Uterus (tissue), 3 donors: ENCODE measurements at regions not wholly inside any gene's neighbourhood (a gene's known extent, or its start where the extent isn't known, plus 50 kb on each side); places are given as distances from the start of the nearest gene placed in this dataset.

ENCODE experiments used
- DNase-seq, 2 donors: peaks; one replicate each; pipeline ENCODE4 v3.0.0-alpha.2; 2019 to 2020
- H3K27ac ChIP-seq, 2 donors: fragments of 200-600 bp; sonication (generic); 1 replicate in 1 of 2; 2 replicates in 1 of 2; pipeline ENCODE4 v1.5.1; 2016 to 2018
- H3K27me3 ChIP-seq, 2 donors: fragments of 200-600 bp; sonication (generic); one replicate each; pipeline ENCODE4 v1.5.1; 2018 to 2019; ENCODE audit warnings: control low read depth in 1 of 2
- H3K36me3 ChIP-seq, 2 donors: fragments of 200-600 bp; sonication (generic); one replicate each; pipeline ENCODE4 v1.5.1; 2019; ENCODE audit warnings: control low read depth in 1 of 2
- H3K4me1 ChIP-seq, 2 donors: fragments of 200-600 bp; sonication (generic); one replicate each; pipeline ENCODE4 v1.5.1; 2018 to 2019; ENCODE audit warnings: control low read depth in 1 of 2
- H3K4me3 ChIP-seq, 2 donors: fragments of 200-600 bp; sonication (generic); 1 replicate in 1 of 2; 2 replicates in 1 of 2; pipeline ENCODE4 v1.5.1; 2018 to 2019; ENCODE audit warnings: mild to moderate bottlenecking in 1 of 2
- H3K9me3 ChIP-seq, 2 donors: fragments of 200-600 bp; sonication (generic); one replicate each; pipeline ENCODE4 v1.5.1; 2019; ENCODE audit warnings: control low read depth in 1 of 2
- CTCF ChIP-seq, 4 experiments: fragments of 200-600 bp in 2 of 4; fragments of 450-650 bp in 2 of 4; sonication (generic) in 2 of 4; IDR thresholded peaks; one replicate each; pipeline ENCODE4 v1.5.1; 2016 to 2019; ENCODE audit warnings: antibody characterized with exemption in 4 of 4, mild to moderate bottlenecking in 2 of 4, moderate library complexity in 1 of 4
- POLR2A ChIP-seq, 2 donors: fragments of 450-650 bp; IDR thresholded peaks; one replicate each; pipeline ENCODE4 v1.6.1; 2016; ENCODE audit warnings: antibody characterized with exemption in 2 of 2, mild to moderate bottlenecking in 1 of 2, moderate library complexity in 1 of 2
- intact Hi-C: fragments of 100-400 bp; cut with DNase I; formaldehyde crosslinking; loops from one replicate; pipeline ENCODE4 v1.15.1; 2023; ENCODE audit warnings: low total_unique reads
- donor health status: DM: yes; HTN: yes; CAD: no.

- H3K9me3 ChIP-seq: no peaks in the 10 kb centered on the region
- DNase-seq: no peak
- no peak overlapping the region for H3K4me3 ChIP-seq
- H3K27me3 ChIP-seq: no peaks in the 10 kb centered on the region
- H3K4me1 ChIP-seq: no peaks in the 10 kb centered on the region
- H3K27ac ChIP-seq: no peak overlapping the region
- TF ChIP-seq CTCF (IDR thresholded peaks at IDR 0.05): no peak
- TF ChIP-seq POLR2A (IDR thresholded peaks at IDR 0.05): no peak
- intact Hi-C loops: no loop called here
- no peaks in the 10 kb centered on the region for H3K36me3 ChIP-seq
Observed at GRCh38 chr6:125392682-125393081, 90.9 kb upstream of the HDDC2 start.

GRCh38 chr6:125393449-125393858 lies 91.7 kb upstream of the HDDC2 start:
- Histone ChIP-seq H3K4me1 (no peaks in the 10 kb centered on the region), H3K9me3 (no peaks in the 10 kb centered on the region), H3K4me3 (no peak overlapping the region), H3K27ac (no peak overlapping the region), H3K36me3 (no peaks in the 10 kb centered on the region), H3K27me3 (no peaks in the 10 kb centered on the region)
- TF ChIP-seq CTCF (IDR thresholded peaks at IDR 0.05) (no peak), POLR2A (IDR thresholded peaks at IDR 0.05) (no peak)
- DNase-seq: no peak
- intact Hi-C loops: no loop called here

- Histone ChIP-seq H3K36me3 (no peaks in the 10 kb centered on the region), H3K9me3 (no peaks in the 10 kb centered on the region), H3K4me1 (no peaks in the 10 kb centered on the region), H3K4me3 (no peak overlapping the region), H3K27me3 (no peaks in the 10 kb centered on the region), H3K27ac (no peak overlapping the region)
- TF ChIP-seq POLR2A (IDR thresholded peaks at IDR 0.05): no peak
- TF ChIP-seq CTCF (IDR thresholded peaks at IDR 0.05): no peak
- DNase-seq: no peak
- intact Hi-C loops: no loop called here
Observed at GRCh38 chr6:125406741-125407140, 105.0 kb upstream of the HDDC2 start.

- no peaks in the 10 kb centered on the region for H3K4me1 ChIP-seq
- H3K36me3 ChIP-seq: no peaks in the 10 kb centered on the region
- H3K27ac ChIP-seq: no peak overlapping the region
- no peak for TF ChIP-seq POLR2A (IDR thresholded peaks at IDR 0.05)
- no peak for TF ChIP-seq CTCF (IDR thresholded peaks at IDR 0.05)
- H3K27me3 ChIP-seq: no peaks in the 10 kb centered on the region
- H3K4me3 ChIP-seq: no peak overlapping the region
- intact Hi-C loops: no loop called here
- no peaks in the 10 kb centered on the region for H3K9me3 ChIP-seq
- DNase-seq: no peak
Observed at GRCh38 chr6:125414507-125414906, 112.7 kb upstream of the HDDC2 start.

- H3K36me3 ChIP-seq: no peaks in the 10 kb centered on the region
- intact Hi-C loops: no loop called here
- TF ChIP-seq CTCF (IDR thresholded peaks at IDR 0.05) (no peak), POLR2A (IDR thresholded peaks at IDR 0.05) (no peak)
- DNase-seq: no peak
- no peaks in the 10 kb centered on the region for H3K9me3 ChIP-seq
- H3K4me1 ChIP-seq: no peaks in the 10 kb centered on the region
- no peak overlapping the region for H3K4me3 ChIP-seq
- H3K27me3 ChIP-seq: no peaks in the 10 kb centered on the region
- no peak overlapping the region for H3K27ac ChIP-seq
Observed at GRCh38 chr6:125415913-125416312, 114.1 kb upstream of the HDDC2 start.
